ENCODE measurements at regions not wholly inside any gene's neighbourhood (a gene's known extent, or its start where the extent isn't known, plus 50 kb on each side); places are given as distances from the start of the nearest gene placed in this dataset.

DNA sequence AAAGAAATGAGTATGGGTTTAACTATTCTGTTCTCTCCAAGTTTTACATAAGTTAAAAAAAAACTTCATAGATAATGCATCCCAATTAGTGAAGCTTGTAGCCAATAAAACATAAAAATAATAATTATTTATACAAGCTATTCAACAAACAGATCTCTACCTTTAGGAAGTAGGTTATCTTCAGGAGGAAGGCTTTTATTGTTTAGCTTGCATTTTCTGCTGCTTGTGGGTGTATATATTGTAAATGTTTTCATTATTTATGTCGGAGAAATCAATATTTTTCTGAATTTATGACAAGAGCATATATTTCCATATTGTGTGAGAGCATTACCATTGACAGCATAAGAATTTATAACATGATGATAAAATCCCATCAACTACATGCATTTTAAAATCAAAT, 208.3 kb downstream of the TRAM1L1 start:
- no peak for TF ChIP-seq TAF1 (IDR thresholded peaks at IDR 0.05; ENCODE audit: borderline replicate concordance, low read depth, low read length)
- TF ChIP-seq POLR2A (IDR thresholded peaks at IDR 0.05; ENCODE audit: low read depth, low read length): no peak
- TF ChIP-seq POLR2AphosphoS5 (IDR thresholded peaks at IDR 0.05; ENCODE audit: low read depth, low read length): no peak
